ENCODE measurements at regions not wholly inside any gene's neighbourhood (a gene's known extent, or its start where the extent isn't known, plus 50 kb on each side); places are given as distances from the start of the nearest gene placed in this dataset.

DNA sequence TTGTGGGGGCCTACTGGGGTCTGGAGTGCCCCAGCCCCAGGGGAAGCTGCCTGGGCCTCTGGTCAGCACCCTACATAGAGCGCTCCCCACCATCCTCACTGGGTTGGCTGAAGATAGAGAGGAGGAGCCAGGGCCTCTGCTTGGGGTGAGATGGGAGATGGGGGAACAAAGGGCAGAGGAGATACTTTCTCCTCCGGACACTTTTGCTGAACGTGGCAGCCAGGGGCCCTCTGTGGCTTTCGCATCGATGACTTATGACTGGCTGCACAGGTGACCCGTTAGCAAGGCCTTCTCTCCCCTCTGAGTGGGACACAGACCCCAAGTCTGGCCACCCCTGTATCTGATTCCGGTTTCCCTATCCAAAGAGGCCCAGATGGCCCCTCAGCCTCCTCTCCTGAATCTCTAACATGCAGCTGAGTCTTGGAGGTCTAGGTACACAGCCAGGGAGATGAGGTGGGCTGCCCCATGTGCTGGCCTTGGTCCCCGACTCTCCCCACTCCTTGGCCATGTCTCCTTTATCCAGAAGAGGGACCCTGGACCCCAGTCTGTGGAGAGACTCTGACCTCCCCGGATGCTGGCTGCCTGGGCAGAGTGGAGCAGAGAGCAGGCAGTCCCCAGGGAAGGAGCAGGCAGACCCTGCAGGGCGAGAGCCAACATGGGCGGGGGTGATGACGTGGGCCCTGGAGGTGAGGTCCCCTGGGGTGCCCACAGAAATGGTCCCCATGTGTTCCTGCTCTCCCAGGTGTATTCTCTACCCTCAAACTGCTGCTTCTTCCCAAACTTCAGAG, 59.3 kb upstream of the NECTIN1 start:
- H3K27me3 ChIP-seq (ENCODE audit: control insufficient read depth, insufficient read depth, low read length): no peaks in the 10 kb centered on the region
- no peak overlapping the region for H2AFZ ChIP-seq
- H3K79me2 ChIP-seq: no peaks in the 10 kb centered on the region
- TF ChIP-seq, protein P1, sequence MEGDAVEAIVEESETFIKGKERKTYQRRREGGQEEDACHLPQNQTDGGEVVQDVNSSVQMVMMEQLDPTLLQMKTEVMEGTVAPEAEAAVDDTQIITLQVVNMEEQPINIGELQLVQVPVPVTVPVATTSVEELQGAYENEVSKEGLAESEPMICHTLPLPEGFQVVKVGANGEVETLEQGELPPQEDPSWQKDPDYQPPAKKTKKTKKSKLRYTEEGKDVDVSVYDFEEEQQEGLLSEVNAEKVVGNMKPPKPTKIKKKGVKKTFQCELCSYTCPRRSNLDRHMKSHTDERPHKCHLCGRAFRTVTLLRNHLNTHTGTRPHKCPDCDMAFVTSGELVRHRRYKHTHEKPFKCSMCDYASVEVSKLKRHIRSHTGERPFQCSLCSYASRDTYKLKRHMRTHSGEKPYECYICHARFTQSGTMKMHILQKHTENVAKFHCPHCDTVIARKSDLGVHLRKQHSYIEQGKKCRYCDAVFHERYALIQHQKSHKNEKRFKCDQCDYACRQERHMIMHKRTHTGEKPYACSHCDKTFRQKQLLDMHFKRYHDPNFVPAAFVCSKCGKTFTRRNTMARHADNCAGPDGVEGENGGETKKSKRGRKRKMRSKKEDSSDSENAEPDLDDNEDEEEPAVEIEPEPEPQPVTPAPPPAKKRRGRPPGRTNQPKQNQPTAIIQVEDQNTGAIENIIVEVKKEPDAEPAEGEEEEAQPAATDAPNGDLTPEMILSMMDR (IDR thresholded peaks at IDR 0.05): no peak
- no peak overlapping the region for H3K9ac ChIP-seq
- H3K9me3 ChIP-seq (ENCODE audit: control insufficient read depth, low read length): no peaks in the 10 kb centered on the region
- no peaks in the 10 kb centered on the region for H3K36me3 ChIP-seq (ENCODE audit: control insufficient read depth, insufficient read depth, low read length)
- no peaks in the 10 kb centered on the region for H3K4me1 ChIP-seq
- no peak overlapping the region for H3K27ac ChIP-seq
- no peak overlapping the region for H3K4me3 ChIP-seq (ENCODE audit: low read depth, low read length)
- no peak overlapping the region for H3K4me2 ChIP-seq (ENCODE audit: low read length)

DNA sequence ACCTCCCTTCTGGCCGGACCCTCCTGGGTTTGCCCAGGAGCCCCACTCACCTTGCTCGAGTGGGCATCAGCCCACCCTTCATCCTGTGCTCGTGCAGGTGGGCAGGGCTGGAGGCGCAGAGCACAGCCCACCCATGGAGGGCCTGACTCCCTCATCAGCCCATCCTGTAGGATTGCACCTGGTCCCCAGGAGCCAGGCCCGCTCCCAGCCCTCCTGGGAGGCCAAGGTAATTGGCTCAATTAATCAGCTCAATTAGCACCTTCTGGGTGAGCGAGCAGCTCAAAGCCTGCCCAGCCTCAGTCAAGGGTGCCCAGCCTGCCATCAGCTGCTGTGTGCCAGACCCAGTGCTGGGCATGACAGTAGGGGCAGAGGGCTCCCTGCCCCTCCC, 58.1 kb upstream of the NECTIN1 start:
- Histone ChIP-seq H3K27ac (no peak overlapping the region), H3K9me3 (ENCODE audit: control insufficient read depth, low read length) (no peaks in the 10 kb centered on the region), H3K27me3 (ENCODE audit: control insufficient read depth, insufficient read depth, low read length) (no peaks in the 10 kb centered on the region), H3K4me1 (no peaks in the 10 kb centered on the region), H3K4me3 (ENCODE audit: low read depth, low read length) (no peak overlapping the region), H2AFZ (no peak overlapping the region), H3K36me3 (ENCODE audit: control insufficient read depth, insufficient read depth, low read length) (no peaks in the 10 kb centered on the region), H3K9ac (no peak overlapping the region), H3K79me2 (no peaks in the 10 kb centered on the region), H3K4me2 (ENCODE audit: low read length) (no peak overlapping the region)
- TF ChIP-seq, protein P1 (IDR thresholded peaks at IDR 0.05): no peak

DNA sequence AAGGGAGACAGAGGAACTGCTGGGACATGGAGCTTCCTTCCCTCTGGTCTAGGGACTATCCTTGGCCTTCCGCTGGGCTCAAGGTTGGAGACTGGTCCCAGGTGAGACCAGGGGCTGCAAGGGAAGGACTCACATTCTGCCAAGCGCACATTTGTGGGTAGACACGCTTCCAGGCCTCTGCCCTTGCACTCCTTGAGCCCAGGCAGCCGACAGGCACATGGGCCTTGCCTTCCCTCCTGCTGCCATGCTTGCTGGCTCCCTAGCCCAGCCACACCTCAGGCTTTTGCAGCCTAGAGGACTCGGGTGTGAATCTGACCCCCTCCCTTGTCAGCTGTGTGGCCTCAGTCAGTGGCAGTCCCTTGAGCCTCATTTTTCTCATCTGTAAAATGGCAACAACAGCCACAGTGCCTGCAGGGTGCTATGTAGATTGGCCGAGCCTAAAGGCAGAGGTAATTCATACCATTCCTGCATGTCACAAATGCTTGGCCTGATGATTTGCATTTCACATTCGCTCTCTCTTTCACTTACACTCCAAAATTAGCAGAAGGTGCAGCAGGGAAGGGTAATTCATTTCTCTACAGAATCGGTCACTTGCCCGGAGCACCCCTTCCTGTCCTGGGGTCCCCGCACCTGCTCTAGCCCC, 57.6 kb upstream of the NECTIN1 start:
- Histone ChIP-seq H3K36me3 (ENCODE audit: control insufficient read depth, insufficient read depth, low read length) (no peaks in the 10 kb centered on the region), H3K4me2 (ENCODE audit: low read length) (no peak overlapping the region), H3K27ac (no peak overlapping the region), H3K4me1 (no peaks in the 10 kb centered on the region), H3K4me3 (ENCODE audit: low read depth, low read length) (no peak overlapping the region), H3K79me2 (no peaks in the 10 kb centered on the region), H3K9me3 (ENCODE audit: control insufficient read depth, low read length) (no peaks in the 10 kb centered on the region), H3K27me3 (ENCODE audit: control insufficient read depth, insufficient read depth, low read length) (no peaks in the 10 kb centered on the region), H2AFZ (no peak overlapping the region), H3K9ac (no peak overlapping the region)
- TF ChIP-seq, protein P1 (IDR thresholded peaks at IDR 0.05): no peak

DNA sequence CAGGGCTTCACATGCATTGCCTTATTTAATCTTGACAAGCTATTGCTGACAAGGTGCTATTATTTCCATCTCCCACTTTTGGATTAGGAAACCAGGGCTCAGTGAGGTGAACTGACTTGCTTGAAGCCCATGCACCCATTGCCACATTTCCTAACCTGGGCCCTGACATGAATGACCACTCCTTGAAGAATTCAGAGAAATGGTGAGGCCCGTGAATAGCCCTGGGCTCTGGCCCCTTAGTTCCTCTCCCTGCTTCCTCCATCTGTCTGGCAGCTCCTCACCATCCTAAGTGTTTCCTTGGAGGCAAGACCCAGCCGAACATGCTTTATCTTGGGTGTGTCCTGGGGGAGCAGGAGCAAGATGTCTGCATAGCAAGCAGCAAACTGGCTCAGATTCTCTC, 56.1 kb upstream of the NECTIN1 start:
- H3K4me3 ChIP-seq (ENCODE audit: low read depth, low read length): no peak overlapping the region
- no peaks in the 10 kb centered on the region for H3K9me3 ChIP-seq (ENCODE audit: control insufficient read depth, low read length)
- no peaks in the 10 kb centered on the region for H3K79me2 ChIP-seq
- H3K27ac ChIP-seq: no peak overlapping the region
- TF ChIP-seq, protein P1 (IDR thresholded peaks at IDR 0.05): no peak
- H3K4me2 ChIP-seq (ENCODE audit: low read length): no peak overlapping the region
- H3K4me1 ChIP-seq: no peaks in the 10 kb centered on the region
- H3K9ac ChIP-seq: no peak overlapping the region
- no peaks in the 10 kb centered on the region for H3K27me3 ChIP-seq (ENCODE audit: control insufficient read depth, insufficient read depth, low read length)
- H2AFZ ChIP-seq: no peak overlapping the region
- H3K36me3 ChIP-seq (ENCODE audit: control insufficient read depth, insufficient read depth, low read length): no peaks in the 10 kb centered on the region

Data from parathyroid adenoma (tissue), 2 donors.